Trophoblast cell (in vitro differentiated cells and primary cell): ENCODE measurements at regions not wholly inside any gene's neighbourhood (a gene's known extent, or its start where the extent isn't known, plus 50 kb on each side); places are given as distances from the start of the nearest gene placed in this dataset.

Source experiments
- DNase-seq, 2 donors: peaks; one replicate each; pipeline ENCODE4 v3.0.0-alpha.2; 2016
- H2AFZ ChIP-seq: 2 replicates; pipeline ENCODE4 v1.6.1; 2013; ENCODE audit warnings: low read length, moderate library complexity, mild to moderate bottlenecking; ENCODE audit not compliant: insufficient read depth, poor library complexity
- H2AK5ac ChIP-seq: 2 replicates; pipeline ENCODE4 v1.6.1; 2013; ENCODE audit warnings: mild to moderate bottlenecking, low read length
- H2BK120ac ChIP-seq: 2 replicates; pipeline ENCODE4 v1.6.1; 2013; ENCODE audit warnings: low read length, mild to moderate bottlenecking, moderate library complexity; ENCODE audit not compliant: insufficient read depth, poor library complexity
- H2BK12ac ChIP-seq: 2 replicates; pipeline ENCODE4 v1.6.1; 2013; ENCODE audit warnings: mild to moderate bottlenecking, low read length, moderate library complexity
- H2BK5ac ChIP-seq: 2 replicates; pipeline ENCODE4 v1.6.1; 2013; ENCODE audit warnings: low read length, low read depth, moderate library complexity, mild to moderate bottlenecking; ENCODE audit not compliant: poor library complexity
- H3K14ac ChIP-seq: 2 replicates; pipeline ENCODE4 v1.6.1; 2013; ENCODE audit warnings: mild to moderate bottlenecking, low read length
- H3K18ac ChIP-seq: 2 replicates; pipeline ENCODE4 v1.6.1; 2013; ENCODE audit warnings: mild to moderate bottlenecking, low read length
- H3K23ac ChIP-seq: 2 replicates; pipeline ENCODE4 v1.6.1; 2013; ENCODE audit warnings: low read length
- H3K27ac ChIP-seq: 2 replicates; pipeline ENCODE4 v1.5.1; 2013; ENCODE audit warnings: low read depth, mild to moderate bottlenecking, inconsistent platforms, low read length, moderate library complexity
- H3K27me3 ChIP-seq: 2 replicates; pipeline ENCODE4 v1.6.1; 2013; ENCODE audit warnings: inconsistent platforms, mild to moderate bottlenecking, low read length, moderate library complexity; ENCODE audit not compliant: insufficient read depth
- H3K36me3 ChIP-seq, 2 experiments: 1 replicate in 1 of 2; 2 replicates in 1 of 2; pipeline ENCODE4 v1.6.1; 2013; ENCODE audit warnings: low read length in 2 of 2, mild to moderate bottlenecking in 2 of 2, moderate library complexity in 1 of 2; ENCODE audit not compliant: insufficient read depth in 2 of 2, control insufficient read depth in 1 of 2
- H3K4ac ChIP-seq: 2 replicates; pipeline ENCODE4 v1.6.1; 2013; ENCODE audit warnings: low read depth, mild to moderate bottlenecking, low read length, moderate library complexity
- H3K4me1 ChIP-seq, 2 experiments: 1 replicate in 1 of 2; 2 replicates in 1 of 2; pipeline ENCODE4 v1.6.1; 2013; ENCODE audit warnings: low read length in 2 of 2, mild to moderate bottlenecking in 2 of 2, moderate library complexity in 1 of 2; ENCODE audit not compliant: insufficient read depth in 2 of 2, control insufficient read depth in 1 of 2
- H3K4me2 ChIP-seq: 2 replicates; pipeline ENCODE4 v1.6.1; 2013; ENCODE audit warnings: inconsistent platforms, mild to moderate bottlenecking, low read length, moderate library complexity
- H3K4me3 ChIP-seq: 2 replicates; pipeline ENCODE4 v1.5.1; 2013; ENCODE audit warnings: mild to moderate bottlenecking, low read depth, low read length, inconsistent platforms
- H3K79me1 ChIP-seq: one replicate; pipeline ENCODE4 v1.6.1; 2013; ENCODE audit warnings: low read length
- H3K79me2 ChIP-seq: 2 replicates; pipeline ENCODE4 v1.6.1; 2013; ENCODE audit warnings: low read length, mild to moderate bottlenecking; ENCODE audit not compliant: control insufficient read depth, insufficient read depth, poor library complexity
- H3K9ac ChIP-seq: 2 replicates; pipeline ENCODE4 v1.6.1; 2013; ENCODE audit warnings: mild to moderate bottlenecking, low read length
- H3K9me3 ChIP-seq: 2 replicates; pipeline ENCODE4 v1.6.1; 2013; ENCODE audit warnings: low read depth, mild to moderate bottlenecking, control low read depth, inconsistent platforms, low read length; ENCODE audit not compliant: insufficient read depth
- H4K12ac ChIP-seq: 2 replicates; pipeline ENCODE4 v1.6.1; 2013; ENCODE audit warnings: low read depth, mild to moderate bottlenecking, low read length, moderate library complexity
- H4K8ac ChIP-seq: 2 replicates; pipeline ENCODE4 v1.6.1; 2013; ENCODE audit warnings: low read depth, mild to moderate bottlenecking, low read length, moderate library complexity
- H4K91ac ChIP-seq: one replicate; pipeline ENCODE4 v1.6.1; 2013; ENCODE audit warnings: low read depth, mild to moderate bottlenecking, low read length, moderate library complexity
- WGBS: extraction: QIAGEN DNeasy Blood & Tissue Kit; methylation state at CpG from one replicate; pipeline ENCODE4 v1.1.7; 2013; ENCODE audit warnings: missing lambda C conversion rate; ENCODE audit not compliant: insufficient read length, insufficient coverage; ENCODE audit errors: extremely low coverage; 5-methylcytosine and 5-hydroxymethylcytosine counted together

DNA sequence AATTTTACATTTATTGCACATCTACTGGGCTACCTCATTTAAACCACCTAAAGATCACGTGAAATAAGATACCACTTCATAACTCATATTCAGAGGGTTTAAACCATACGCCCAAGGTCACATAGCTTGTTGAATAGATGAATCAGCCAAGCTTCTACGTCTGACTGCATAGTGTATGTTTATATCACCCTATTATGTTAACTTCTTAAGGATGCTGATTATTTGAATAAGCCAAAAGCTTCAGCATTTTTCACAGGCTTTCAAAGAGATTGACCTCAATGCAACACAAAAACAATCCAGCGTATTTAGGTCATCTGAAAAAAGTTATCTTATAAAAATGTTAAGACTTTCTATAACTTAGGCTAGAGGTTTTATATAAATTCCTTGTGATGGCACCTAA, 373.8 kb downstream of the TGFB2 start:
- DNase-seq = no peak
- H3K23ac ChIP-seq = no peak overlapping the region

GRCh38 chr1:218728898-218729565, 383.9 kb downstream of the TGFB2 start:
- Histone ChIP-seq H3K79me2 (no peaks in the 10 kb centered on the region), H3K4me2 (no peak overlapping the region), H2BK12ac (no peak overlapping the region), H3K27ac (no peak overlapping the region), H3K14ac (no peak overlapping the region), H3K4ac (no peak overlapping the region), H3K4me3 (no peak overlapping the region), H2AFZ (no peak overlapping the region), H2BK5ac (no peak overlapping the region), H4K8ac (no peak overlapping the region), H3K36me3 (no peaks in the 10 kb centered on the region), H2BK120ac (no peak overlapping the region), H3K4me1 (no peaks in the 10 kb centered on the region), H4K91ac (no peak overlapping the region), H3K23ac (no peak overlapping the region), H4K12ac (no peak overlapping the region), H3K9me3 (no peaks in the 10 kb centered on the region), H3K18ac (no peak overlapping the region), H2AK5ac (no peak overlapping the region), H3K27me3 (no peaks in the 10 kb centered on the region), H3K9ac (no peak overlapping the region), H3K79me1 (no peaks in the 10 kb centered on the region)
- no peak for DNase-seq
- WGBS = no CpG with 5 or more reads among the region's 1 CpG

More for the DNA sequence above, 373.8 kb downstream of the TGFB2 start:
- Histone ChIP-seq H4K91ac (no peak overlapping the region), H3K9ac (no peak overlapping the region), H4K8ac (no peak overlapping the region), H3K4me3 (no peak overlapping the region), H3K9me3 (no peaks in the 10 kb centered on the region), H3K4me1 (no peaks in the 10 kb centered on the region), H3K27me3 (no peaks in the 10 kb centered on the region), H3K36me3 (no peaks in the 10 kb centered on the region), H2AK5ac (no peak overlapping the region), H2BK120ac (no peak overlapping the region), H3K79me2 (no peaks in the 10 kb centered on the region), H3K27ac (no peak overlapping the region), H3K18ac (no peak overlapping the region), H2BK12ac (no peak overlapping the region), H3K4me2 (no peak overlapping the region), H3K4ac (no peak overlapping the region), H4K12ac (no peak overlapping the region), H2AFZ (no peak overlapping the region), H2BK5ac (no peak overlapping the region), H3K14ac (no peak overlapping the region), H3K79me1 (no peaks in the 10 kb centered on the region)
- no CpG with 5 or more reads among the region's 4 CpGs for WGBS

- Histone ChIP-seq H2BK120ac (no peak overlapping the region), H3K4ac (no peak overlapping the region), H3K4me2 (no peak overlapping the region)
Observed at GRCh38 chr1:218735436-218736032, 390.4 kb downstream of the TGFB2 start.

GRCh38 chr1:218739426-218739825, 394.3 kb downstream of the TGFB2 start:
- Histone ChIP-seq H3K79me1 (no peaks in the 10 kb centered on the region), H3K4me3 (no peak overlapping the region), H3K79me2 (no peaks in the 10 kb centered on the region), H3K14ac (no peak overlapping the region), H3K23ac (no peak overlapping the region), H3K9me3 (no peaks in the 10 kb centered on the region), H3K4me1 (no peaks in the 10 kb centered on the region), H3K9ac (no peak overlapping the region), H3K27ac (no peak overlapping the region), H3K4ac (no peak overlapping the region), H2BK120ac (no peak overlapping the region), H2AK5ac (no peak overlapping the region), H3K18ac (no peak overlapping the region), H4K8ac (no peak overlapping the region), H2BK5ac (no peak overlapping the region), H3K27me3 (no peaks in the 10 kb centered on the region), H2AFZ (no peak overlapping the region), H3K4me2 (no peak overlapping the region), H4K12ac (no peak overlapping the region), H2BK12ac (no peak overlapping the region), H3K36me3 (no peaks in the 10 kb centered on the region), H4K91ac (no peak overlapping the region)
- no peak for DNase-seq
- no CpG with 5 or more reads among the region's 4 CpGs for WGBS

More at GRCh38 chr1:218735436-218736032, 390.4 kb downstream of the TGFB2 start:
- H4K12ac ChIP-seq = no peak overlapping the region
- H3K27ac ChIP-seq = no peak overlapping the region
- H3K36me3 ChIP-seq = no peaks in the 10 kb centered on the region
- H3K18ac ChIP-seq = no peak overlapping the region
- no peak overlapping the region for H3K4me3 ChIP-seq
- H2BK12ac ChIP-seq = no peak overlapping the region
- no peak for DNase-seq
- no peaks in the 10 kb centered on the region for H3K79me2 ChIP-seq
- H3K23ac ChIP-seq = no peak overlapping the region
- H4K91ac ChIP-seq = no peak overlapping the region
- H3K9me3 ChIP-seq = no peaks in the 10 kb centered on the region
- H3K9ac ChIP-seq = no peak overlapping the region
- no peak overlapping the region for H2AK5ac ChIP-seq
- no peaks in the 10 kb centered on the region for H3K79me1 ChIP-seq
- no peaks in the 10 kb centered on the region for H3K27me3 ChIP-seq
- no peak overlapping the region for H3K14ac ChIP-seq
- H2BK5ac ChIP-seq = no peak overlapping the region
- H2AFZ ChIP-seq = no peak overlapping the region
- H4K8ac ChIP-seq = no peak overlapping the region
- no peaks in the 10 kb centered on the region for H3K4me1 ChIP-seq
